ENCODE measurements at regions not wholly inside any gene's neighbourhood (a gene's known extent, or its start where the extent isn't known, plus 50 kb on each side); places are given as distances from the start of the nearest gene placed in this dataset.

- H3K4me3 ChIP-seq (ENCODE audit: low read length) = no peak overlapping the region
- DNase-seq = no peak
- H3K36me3 ChIP-seq (ENCODE audit: control insufficient read depth, insufficient read depth, low read length) = no peaks in the 10 kb centered on the region
- no peaks in the 10 kb centered on the region for H3K36me3 Mint-ChIP-seq (ENCODE audit: low read depth)
- H3K27ac ChIP-seq (ENCODE audit: low read depth, low read length) = no peak overlapping the region
- no peaks in the 10 kb centered on the region for H3K9me3 Mint-ChIP-seq
- H3K4me1 ChIP-seq (ENCODE audit: control insufficient read depth, insufficient read depth, low read length) = no peaks in the 10 kb centered on the region
- no peak overlapping the region for H3K27ac Mint-ChIP-seq
- H3K27me3 Mint-ChIP-seq (ENCODE audit: insufficient read depth) = no peaks in the 10 kb centered on the region
- H3K4me3 Mint-ChIP-seq = no peak overlapping the region
- H3K9ac ChIP-seq (ENCODE audit: extremely low read depth, low read length, poor library complexity, severe bottlenecking) = no peak overlapping the region
- peaks cover 5% of the 10 kb centered on the region for H3K4me1 Mint-ChIP-seq
- 57% methylated on average over 1 of the region's 1 CpG; no CpG with 5 or more reads in 1 of the 2 experiments for WGBS, 2 experiments (ENCODE audit: insufficient coverage in 1 of 2, insufficient read length in 1 of 2)
- H3K9me3 ChIP-seq (ENCODE audit: control insufficient read depth, low read length) = no peaks in the 10 kb centered on the region
- no peaks in the 10 kb centered on the region for H3K27me3 ChIP-seq (ENCODE audit: control insufficient read depth, insufficient read depth, low read length, poor library complexity, severe bottlenecking)
- no peak for TF ChIP-seq CTCF (conservative IDR thresholded peaks at IDR 0.05)
Observed at GRCh38 chr9:81871695-81872094, 56.5 kb upstream of the SPATA31D4 start.

DNA sequence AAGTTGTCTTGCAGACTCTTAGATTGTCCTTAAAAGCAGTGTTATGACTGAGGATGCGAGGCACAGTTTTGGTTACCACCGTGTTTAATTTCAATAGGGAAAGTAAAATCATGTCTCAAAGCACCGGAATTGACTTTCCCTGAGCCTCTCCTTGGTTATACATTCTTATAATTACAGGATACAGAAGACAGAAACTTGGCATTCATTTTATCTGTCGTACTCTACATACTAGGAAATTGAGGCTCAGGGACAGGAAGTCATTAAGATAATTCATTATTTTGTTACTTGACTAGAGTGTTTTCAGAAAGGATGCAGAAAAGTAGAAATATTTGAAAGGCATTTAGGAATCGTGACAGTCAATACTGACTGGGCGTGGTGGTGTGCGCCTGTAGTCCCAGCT, 54.0 kb upstream of the SPATA31D4 start:
- Histone ChIP-seq H3K9ac (ENCODE audit: extremely low read depth, low read length, poor library complexity, severe bottlenecking) (no peak overlapping the region), H3K27ac (ENCODE audit: low read depth, low read length) (no peak overlapping the region), H3K4me1 (ENCODE audit: control insufficient read depth, insufficient read depth, low read length) (no peaks in the 10 kb centered on the region), H3K36me3 (ENCODE audit: control insufficient read depth, insufficient read depth, low read length) (no peaks in the 10 kb centered on the region), H3K27me3 (ENCODE audit: control insufficient read depth, insufficient read depth, low read length, poor library complexity, severe bottlenecking) (no peaks in the 10 kb centered on the region), H3K9me3 (ENCODE audit: control insufficient read depth, low read length) (no peaks in the 10 kb centered on the region), H3K4me3 (ENCODE audit: low read length) (no peak overlapping the region)
- Mint-ChIP-seq H3K27me3 (ENCODE audit: insufficient read depth) (no peaks in the 10 kb centered on the region), H3K9me3 (no peaks in the 10 kb centered on the region), H3K4me3 (no peak overlapping the region), H3K27ac (no peak overlapping the region), H3K36me3 (ENCODE audit: low read depth) (no peaks in the 10 kb centered on the region), H3K4me1 (peaks cover 5% of the 10 kb centered on the region)
- WGBS, 2 experiments (ENCODE audit: insufficient coverage in 1 of 2, insufficient read length in 1 of 2) = 94 to 97% methylated on average over 5 to 7 of the region's 7 CpGs
- no peak for DNase-seq
- no peak for TF ChIP-seq CTCF (conservative IDR thresholded peaks at IDR 0.05)

DNA sequence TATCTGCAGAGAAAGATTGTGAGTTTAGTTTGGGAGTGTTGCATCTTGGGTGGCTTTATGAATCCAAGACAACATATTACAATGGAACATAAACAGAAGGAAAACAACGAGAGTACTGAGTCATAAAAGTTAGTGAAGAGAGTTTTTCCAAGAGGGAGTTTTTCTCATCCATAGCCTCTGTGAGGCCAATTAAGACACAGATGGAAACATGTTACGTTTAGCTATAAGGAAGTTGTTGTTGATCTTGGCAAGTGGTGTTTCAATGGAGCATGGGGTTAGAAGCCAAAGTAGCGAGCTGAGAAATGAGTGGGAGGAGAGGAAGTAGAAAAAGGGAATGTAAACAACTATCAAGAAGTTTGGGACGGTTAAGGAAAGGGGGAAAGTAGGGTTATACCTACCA, 53.3 kb upstream of the SPATA31D4 start:
- Histone ChIP-seq H3K9ac (ENCODE audit: extremely low read depth, low read length, poor library complexity, severe bottlenecking) (no peak overlapping the region), H3K27ac (ENCODE audit: low read depth, low read length) (no peak overlapping the region)
- H3K27ac Mint-ChIP-seq = no peak overlapping the region

More for the DNA sequence above, 53.3 kb upstream of the SPATA31D4 start:
- H3K27me3 Mint-ChIP-seq (ENCODE audit: insufficient read depth) = no peaks in the 10 kb centered on the region
- no peaks in the 10 kb centered on the region for H3K9me3 ChIP-seq (ENCODE audit: control insufficient read depth, low read length)
- no peak overlapping the region for H3K4me3 Mint-ChIP-seq
- peaks cover 5% of the 10 kb centered on the region for H3K4me1 Mint-ChIP-seq
- H3K4me1 ChIP-seq (ENCODE audit: control insufficient read depth, insufficient read depth, low read length) = no peaks in the 10 kb centered on the region
- no peaks in the 10 kb centered on the region for H3K27me3 ChIP-seq (ENCODE audit: control insufficient read depth, insufficient read depth, low read length, poor library complexity, severe bottlenecking)
- H3K36me3 ChIP-seq (ENCODE audit: control insufficient read depth, insufficient read depth, low read length) = no peaks in the 10 kb centered on the region
- TF ChIP-seq CTCF (conservative IDR thresholded peaks at IDR 0.05) = no peak
- 87% methylated on average over 4 of the region's 4 CpGs for WGBS, 2 experiments (ENCODE audit: insufficient coverage in 1 of 2, insufficient read length in 1 of 2)
- H3K9me3 Mint-ChIP-seq = no peaks in the 10 kb centered on the region
- no peaks in the 10 kb centered on the region for H3K36me3 Mint-ChIP-seq (ENCODE audit: low read depth)
- no peak for DNase-seq
- H3K4me3 ChIP-seq (ENCODE audit: low read length) = no peak overlapping the region
